Activated CD8-positive, alpha-beta T cell treated with anti-CD3 and anti-CD28 coated beads for 36 hours (primary cell): ENCODE measurements at regions not wholly inside any gene's neighbourhood (a gene's known extent, or its start where the extent isn't known, plus 50 kb on each side); places are given as distances from the start of the nearest gene placed in this dataset.

Experiments
- ATAC-seq: fragments of 200-7000 bp; cut with Tn5 transposase; one replicate; pipeline ENCODE4 v1.10.0; 2021; ENCODE audit warnings: mild to moderate bottlenecking, moderate library complexity
- CTCF ChIA-PET: fragments of 350-600 bp; sonication (Branson Sonifier 250); formaldehyde crosslinking; loops from one replicate; lab custom pipeline; 2021; ENCODE audit warnings: antibody characterized with exemption; lab: Charles Lee
- POLR2A ChIA-PET: fragments of 350-600 bp; sonication (Branson Sonifier 250); formaldehyde crosslinking; loops from one replicate; lab custom pipeline; 2021; ENCODE audit warnings: antibody characterized with exemption; lab: Charles Lee
- DNase-seq: peaks from one replicate; pipeline ENCODE4 v3.0.0-alpha.2; 2020
- H3K27ac Mint-ChIP-seq: one replicate; pipeline ENCODE4 v1.8.0; 2021; ENCODE audit warnings: mild to moderate bottlenecking, mixed read lengths
- H3K27me3 Mint-ChIP-seq: one replicate; pipeline ENCODE4 v1.8.0; 2021; ENCODE audit warnings: mixed read lengths
- H3K36me3 Mint-ChIP-seq: one replicate; pipeline ENCODE4 v1.8.0; 2021; ENCODE audit warnings: low read depth, mixed read lengths
- H3K4me1 Mint-ChIP-seq: one replicate; pipeline ENCODE4 v1.8.0; 2021; ENCODE audit warnings: low read depth, mixed read lengths
- H3K4me3 Mint-ChIP-seq: one replicate; pipeline ENCODE4 v1.8.0; 2021; ENCODE audit warnings: mild to moderate bottlenecking, moderate library complexity, mixed read lengths
- H3K9me3 Mint-ChIP-seq: one replicate; pipeline ENCODE4 v1.8.0; 2021; ENCODE audit warnings: mixed read lengths
- CTCF ChIP-seq: fragments of 200-600 bp; IDR thresholded peaks from one replicate; pipeline ENCODE4 v1.8.0; 2022; ENCODE audit warnings: antibody characterized with exemption, mild to moderate bottlenecking
- intact Hi-C: fragments of 100-400 bp; cut with micrococcal nuclease; formaldehyde crosslinking; loops from one replicate; pipeline ENCODE4 v1.10.0; 2022

GRCh38 chr14:38704220-38704619 lies 398.8 kb downstream of the SEC23A start:
- H3K4me3 Mint-ChIP-seq = no peak overlapping the region
- POLR2A ChIA-PET = no interaction called here
- H3K27me3 Mint-ChIP-seq = no peaks in the 10 kb centered on the region
- H3K36me3 Mint-ChIP-seq = no peaks in the 10 kb centered on the region
- intact Hi-C loops = no loop called here
- no peak for DNase-seq
- CTCF ChIA-PET = interaction anchor here (0.6 kb wide), 1 partner anchor 29 kb away, joined by 3 read pairs; no protein-coding TSS in a partner anchor
- TF ChIP-seq CTCF = no peak
- no peaks in the 10 kb centered on the region for H3K9me3 Mint-ChIP-seq
- ATAC-seq = no peak
- no peaks in the 10 kb centered on the region for H3K4me1 Mint-ChIP-seq
- H3K27ac Mint-ChIP-seq = no peak overlapping the region

- peaks cover 5% of the 10 kb centered on the region for H3K9me3 Mint-ChIP-seq
- H3K27ac Mint-ChIP-seq = no peak overlapping the region
- H3K4me3 Mint-ChIP-seq = no peak overlapping the region
- CTCF ChIA-PET = no interaction called here
- POLR2A ChIA-PET = no interaction called here
- intact Hi-C loops = no loop called here
- TF ChIP-seq CTCF = no peak
- no peaks in the 10 kb centered on the region for H3K36me3 Mint-ChIP-seq
- no peaks in the 10 kb centered on the region for H3K4me1 Mint-ChIP-seq
- no peak for ATAC-seq
- no peaks in the 10 kb centered on the region for H3K27me3 Mint-ChIP-seq
- no peak for DNase-seq
These were observed 406.1 kb downstream of the SEC23A start for GRCh38 chr14:38696925-38697324.

- intact Hi-C loops = no loop called here
- Mint-ChIP-seq H3K4me1 (no peaks in the 10 kb centered on the region), H3K36me3 (no peaks in the 10 kb centered on the region), H3K4me3 (no peak overlapping the region), H3K9me3 (peaks cover 5% of the 10 kb centered on the region), H3K27ac (no peak overlapping the region), H3K27me3 (no peaks in the 10 kb centered on the region)
- TF ChIP-seq CTCF = no peak
- ATAC-seq = no peak
- DNase-seq = no peak
- ChIA-PET CTCF (no interaction called here), POLR2A (no interaction called here)
These were observed 409.6 kb downstream of the SEC23A start for GRCh38 chr14:38693423-38693822.

- POLR2A ChIA-PET = no interaction called here
- no peak overlapping the region for H3K4me3 Mint-ChIP-seq
- no peak overlapping the region for H3K27ac Mint-ChIP-seq
- no peak for ATAC-seq
- DNase-seq = no peak
- TF ChIP-seq CTCF = no peak
- peaks cover 2% of the 10 kb centered on the region for H3K9me3 Mint-ChIP-seq
- intact Hi-C loops = no loop called here
- CTCF ChIA-PET = no interaction called here
- no peaks in the 10 kb centered on the region for H3K4me1 Mint-ChIP-seq
- H3K36me3 Mint-ChIP-seq = no peaks in the 10 kb centered on the region
- no peaks in the 10 kb centered on the region for H3K27me3 Mint-ChIP-seq
These were observed 413.1 kb upstream of the CLEC14A start for GRCh38 chr14:38669027-38669426.

GRCh38 chr14:38663382-38663781 lies 407.5 kb upstream of the CLEC14A start:
- no peaks in the 10 kb centered on the region for H3K4me1 Mint-ChIP-seq
- CTCF ChIA-PET = no interaction called here
- no peak for TF ChIP-seq CTCF
- no peak overlapping the region for H3K4me3 Mint-ChIP-seq
- no peaks in the 10 kb centered on the region for H3K9me3 Mint-ChIP-seq
- H3K27ac Mint-ChIP-seq = no peak overlapping the region
- no peaks in the 10 kb centered on the region for H3K27me3 Mint-ChIP-seq
- ATAC-seq (no peak), DNase-seq (no peak)
- POLR2A ChIA-PET = no interaction called here
- no peaks in the 10 kb centered on the region for H3K36me3 Mint-ChIP-seq
- intact Hi-C loops = no loop called here
